Glutamatergic neuron (in vitro differentiated cells): ENCODE measurements at regions not wholly inside any gene's neighbourhood (a gene's known extent, or its start where the extent isn't known, plus 50 kb on each side); places are given as distances from the start of the nearest gene placed in this dataset.

Source experiments
- DNase-seq: peaks from one replicate; pipeline ENCODE4 v3.0.0; 2022
- H3K27ac Mint-ChIP-seq: one replicate; pipeline ENCODE4 v1.8.0; 2020; ENCODE audit warnings: mild to moderate bottlenecking, mixed read lengths, inconsistent platforms; ENCODE audit not compliant: unreplicated experiment
- H3K27me3 Mint-ChIP-seq: one replicate; pipeline ENCODE4 v1.8.0; 2020; ENCODE audit warnings: mild to moderate bottlenecking, moderate library complexity, mixed read lengths, inconsistent platforms; ENCODE audit not compliant: unreplicated experiment
- H3K36me3 Mint-ChIP-seq: one replicate; pipeline ENCODE4 v1.8.0; 2020; ENCODE audit warnings: mild to moderate bottlenecking, mixed read lengths, inconsistent platforms; ENCODE audit not compliant: unreplicated experiment
- H3K4me1 Mint-ChIP-seq: one replicate; pipeline ENCODE4 v1.8.0; 2020; ENCODE audit warnings: mild to moderate bottlenecking, low read depth, mixed read lengths, inconsistent platforms; ENCODE audit not compliant: unreplicated experiment
- H3K4me3 Mint-ChIP-seq: one replicate; pipeline ENCODE4 v1.8.0; 2020; ENCODE audit warnings: mild to moderate bottlenecking, mixed read lengths, inconsistent platforms; ENCODE audit not compliant: unreplicated experiment
- H3K9me3 Mint-ChIP-seq: one replicate; pipeline ENCODE4 v1.8.0; 2020; ENCODE audit warnings: mild to moderate bottlenecking, moderate library complexity, mixed read lengths, inconsistent platforms; ENCODE audit not compliant: unreplicated experiment
- CTCF ChIP-seq: fragments of 200-600 bp; sonication (generic); IDR thresholded peaks from one replicate; pipeline ENCODE4 v1.5.0; 2021; ENCODE audit not compliant: partially characterized antibody, unreplicated experiment

- no peaks in the 10 kb centered on the region for H3K4me1 Mint-ChIP-seq
- peaks cover 2% of the 10 kb centered on the region for H3K27me3 Mint-ChIP-seq
- H3K9me3 Mint-ChIP-seq: no peaks in the 10 kb centered on the region
- no peaks in the 10 kb centered on the region for H3K36me3 Mint-ChIP-seq
- no peak overlapping the region for H3K4me3 Mint-ChIP-seq
- no peak for TF ChIP-seq CTCF
- H3K27ac Mint-ChIP-seq: no peak overlapping the region
- no peak for DNase-seq
Measured at GRCh38 chr2:189267491-189267890, 87.9 kb upstream of the COL5A2 start.

DNA sequence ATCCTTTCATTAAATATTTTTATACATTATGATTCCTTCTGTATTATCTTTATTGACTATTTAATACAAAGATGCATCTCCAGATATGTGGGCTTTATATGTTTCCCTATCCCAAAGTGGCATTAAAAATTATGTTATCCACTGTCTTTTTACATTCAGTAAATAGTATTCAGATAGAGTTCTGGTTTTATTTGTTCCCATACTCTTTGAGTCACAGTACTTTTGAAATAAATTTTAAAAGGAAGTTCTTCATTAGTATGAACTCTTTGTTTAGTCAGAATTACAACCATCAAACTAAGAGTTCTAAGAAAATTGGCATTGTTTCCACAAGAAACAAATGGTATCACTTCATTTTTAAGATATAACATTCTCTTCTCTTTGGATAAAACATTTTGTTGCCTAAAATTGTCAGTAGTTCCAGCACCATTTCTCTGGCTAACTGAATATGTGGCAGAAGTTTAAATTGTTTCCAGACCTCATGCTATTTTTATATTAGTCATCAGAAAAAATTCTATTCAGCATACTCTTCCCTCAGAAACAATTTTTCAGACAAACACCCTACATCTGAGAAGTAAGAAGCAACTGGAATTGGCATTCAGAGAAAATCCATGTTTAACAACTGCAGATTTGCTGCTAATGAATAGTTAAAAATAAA, 88.5 kb upstream of the COL5A2 start:
- Mint-ChIP-seq H3K36me3 (no peaks in the 10 kb centered on the region), H3K4me3 (no peak overlapping the region), H3K27ac (no peak overlapping the region), H3K27me3 (peaks cover 2% of the 10 kb centered on the region), H3K9me3 (no peaks in the 10 kb centered on the region), H3K4me1 (no peaks in the 10 kb centered on the region)
- DNase-seq: no peak
- TF ChIP-seq CTCF: no peak

DNA sequence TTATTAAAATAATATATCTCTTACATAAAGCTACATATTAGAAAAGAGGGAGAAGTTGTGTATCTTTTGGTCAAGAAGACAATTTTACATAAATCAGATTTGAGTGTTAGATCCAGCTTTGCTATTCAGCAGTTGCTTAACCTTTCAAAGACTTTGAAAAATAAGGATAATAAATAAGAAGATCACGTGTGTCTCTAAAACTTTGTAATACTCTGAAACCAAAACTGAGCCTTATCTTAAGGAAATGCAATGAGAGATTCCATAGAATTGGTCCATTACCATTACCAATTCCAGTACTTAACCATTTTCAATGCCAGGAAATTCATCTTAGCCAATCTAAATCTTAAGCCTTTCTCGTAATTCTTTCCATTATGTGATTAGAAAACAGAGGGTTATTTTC, 89.2 kb upstream of the COL5A2 start:
- no peak for TF ChIP-seq CTCF
- peaks cover 2% of the 10 kb centered on the region for H3K27me3 Mint-ChIP-seq
- H3K36me3 Mint-ChIP-seq: no peaks in the 10 kb centered on the region
- no peaks in the 10 kb centered on the region for H3K4me1 Mint-ChIP-seq
- no peak for DNase-seq
- H3K9me3 Mint-ChIP-seq: no peaks in the 10 kb centered on the region
- H3K4me3 Mint-ChIP-seq: no peak overlapping the region
- no peak overlapping the region for H3K27ac Mint-ChIP-seq

DNA sequence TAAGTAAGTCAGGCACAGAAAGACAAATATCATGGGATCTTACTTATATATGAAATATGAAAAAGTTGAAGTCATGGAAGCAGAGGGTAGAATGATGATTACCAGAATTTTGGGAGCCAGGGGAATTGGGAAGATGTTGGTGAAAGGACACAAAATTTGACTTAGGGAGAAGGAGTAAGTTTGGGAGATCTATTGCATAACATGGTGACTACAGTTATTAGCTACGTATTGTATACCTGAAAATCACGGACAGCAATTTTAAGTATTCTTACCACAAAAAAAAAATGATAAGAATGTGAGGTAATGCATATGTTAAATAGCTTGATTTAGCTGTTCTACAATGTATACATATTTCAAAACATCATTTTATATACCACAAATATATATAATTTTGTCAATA, 94.2 kb upstream of the COL5A2 start:
- no peaks in the 10 kb centered on the region for H3K9me3 Mint-ChIP-seq
- H3K4me1 Mint-ChIP-seq: no peaks in the 10 kb centered on the region
- no peak for DNase-seq
- H3K27ac Mint-ChIP-seq: no peak overlapping the region
- no peak overlapping the region for H3K4me3 Mint-ChIP-seq
- no peaks in the 10 kb centered on the region for H3K36me3 Mint-ChIP-seq
- TF ChIP-seq CTCF: no peak
- peaks cover 2% of the 10 kb centered on the region for H3K27me3 Mint-ChIP-seq

DNA sequence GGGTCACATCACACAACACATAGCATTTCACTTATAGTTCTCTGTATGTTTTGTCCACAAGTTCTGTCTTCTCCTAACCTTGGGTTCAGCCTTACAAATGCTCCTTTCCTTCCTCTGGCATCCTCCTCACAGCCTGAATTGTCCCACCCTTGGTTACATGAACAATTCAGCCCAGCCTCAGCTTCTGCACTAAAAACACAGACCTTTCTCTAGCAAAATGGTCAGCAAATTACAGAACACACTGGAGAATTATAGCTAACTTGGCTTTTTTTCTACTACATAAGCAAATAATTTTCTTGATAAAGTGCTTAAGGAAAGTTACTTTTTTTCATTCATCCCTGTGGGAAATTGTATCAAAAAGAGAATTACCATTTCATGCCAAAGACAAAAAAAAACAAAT, 94.8 kb upstream of the COL5A2 start:
- no peak for TF ChIP-seq CTCF
- peaks cover 1% of the 10 kb centered on the region for H3K27me3 Mint-ChIP-seq
- no peaks in the 10 kb centered on the region for H3K36me3 Mint-ChIP-seq
- no peak for DNase-seq
- H3K4me3 Mint-ChIP-seq: no peak overlapping the region
- H3K4me1 Mint-ChIP-seq: no peaks in the 10 kb centered on the region
- no peak overlapping the region for H3K27ac Mint-ChIP-seq
- no peaks in the 10 kb centered on the region for H3K9me3 Mint-ChIP-seq
